Right ventricle myocardium superior (tissue), 1 donor: ENCODE measurements at regions not wholly inside any gene's neighbourhood (a gene's known extent, or its start where the extent isn't known, plus 50 kb on each side); places are given as distances from the start of the nearest gene placed in this dataset.
"Not testable (repeated sequence)": the region's sequence is repeated elsewhere in the genome, so short reads cannot be mapped to it uniquely, and the experiment has no call there.

ENCODE experiments used
- ATAC-seq: fragments of 200-7000 bp; cut with Tn5 transposase; one replicate; pipeline ENCODE4 v1.9.1; 2020; ENCODE audit warnings: mild to moderate bottlenecking; ENCODE audit not compliant: poor library complexity
- DNase-seq: peaks from one replicate; pipeline ENCODE4 v3.0.0-alpha.2; 2020
- intact Hi-C: fragments of 100-400 bp; cut with DNase I; formaldehyde crosslinking; loops from one replicate; pipeline ENCODE4 v1.11.2; 2022
- donor health status: DM: no; HTN: yes; CAD: no; lungs with severe emphysema.

DNA sequence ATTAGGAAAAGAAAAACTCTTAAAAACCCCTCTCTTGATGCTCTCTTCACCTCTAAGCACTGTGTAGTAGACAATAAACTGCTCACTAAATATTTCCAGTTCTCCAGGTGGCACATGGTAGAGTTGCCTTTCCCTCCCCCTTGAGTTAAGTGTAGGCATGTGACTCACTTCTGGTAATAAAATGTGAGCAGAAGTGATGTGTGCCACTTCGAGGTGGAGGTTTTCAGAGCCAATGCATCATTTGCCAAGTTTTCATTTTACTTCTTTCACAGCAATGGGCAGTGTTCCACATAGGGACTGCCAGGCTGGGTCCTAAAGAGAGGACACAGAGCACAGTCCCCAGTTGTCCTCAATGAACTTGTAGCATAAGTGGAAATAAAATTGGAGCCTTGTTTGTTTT lies 131.6 kb upstream of the NPY start:
- no peak for ATAC-seq
- no peak for DNase-seq
- intact Hi-C loops, result no loop called here

DNA sequence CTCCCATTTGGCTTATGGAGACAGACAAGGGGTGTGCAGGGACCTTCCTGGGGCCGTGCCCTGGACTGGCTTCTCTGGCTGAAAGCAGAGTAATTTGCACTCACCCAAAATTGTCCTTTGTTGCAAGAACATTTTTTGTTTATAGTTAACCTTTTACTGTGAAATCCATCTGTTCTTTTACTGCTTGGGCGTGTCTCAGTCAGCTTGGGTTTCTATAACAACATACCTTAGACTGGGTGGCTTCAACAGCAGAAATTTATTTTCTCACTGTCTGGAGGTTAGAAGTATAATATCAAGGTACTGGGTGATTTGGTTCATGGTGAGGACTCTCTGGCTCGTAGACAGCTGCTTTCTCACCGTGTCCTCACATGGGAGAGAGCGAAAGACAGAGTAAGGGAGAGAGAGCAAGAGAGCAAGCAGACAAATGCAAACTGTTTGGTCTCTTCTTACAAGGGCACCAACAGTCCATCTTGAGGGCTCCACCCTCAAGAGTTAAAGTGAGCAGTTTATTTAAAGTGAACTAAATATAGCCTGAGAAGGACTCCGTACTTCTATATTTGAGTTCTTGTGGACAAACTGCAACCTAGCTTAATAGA lies 131.0 kb upstream of the NPY start:
- no peak for ATAC-seq
- intact Hi-C loops, result no loop called here
- DNase-seq, result no peak

DNA sequence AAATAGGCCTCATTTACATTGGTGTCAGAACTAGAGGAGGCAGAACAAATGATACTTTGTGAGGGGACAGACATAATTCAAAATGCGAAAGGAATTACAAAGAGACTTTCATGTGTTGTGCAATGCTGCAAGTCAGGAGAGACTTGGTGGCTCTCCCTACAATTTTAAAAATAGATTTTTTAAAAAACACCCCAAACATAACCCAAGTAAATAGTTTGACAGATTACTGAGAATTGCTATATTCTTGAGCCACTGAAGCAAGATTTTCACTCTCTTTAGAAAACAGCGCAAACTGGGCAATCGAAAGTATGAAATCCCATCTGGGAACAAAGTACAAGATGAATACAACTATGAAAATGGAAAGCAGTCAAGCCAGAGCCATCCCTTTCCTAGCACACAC lies 126.3 kb upstream of the NPY start:
- ATAC-seq, result no peak
- no peak for DNase-seq
- intact Hi-C loops, result loop anchor here (1.0 kb wide), 1 partner anchor 9 kb away; no protein-coding TSS in a partner anchor

DNA sequence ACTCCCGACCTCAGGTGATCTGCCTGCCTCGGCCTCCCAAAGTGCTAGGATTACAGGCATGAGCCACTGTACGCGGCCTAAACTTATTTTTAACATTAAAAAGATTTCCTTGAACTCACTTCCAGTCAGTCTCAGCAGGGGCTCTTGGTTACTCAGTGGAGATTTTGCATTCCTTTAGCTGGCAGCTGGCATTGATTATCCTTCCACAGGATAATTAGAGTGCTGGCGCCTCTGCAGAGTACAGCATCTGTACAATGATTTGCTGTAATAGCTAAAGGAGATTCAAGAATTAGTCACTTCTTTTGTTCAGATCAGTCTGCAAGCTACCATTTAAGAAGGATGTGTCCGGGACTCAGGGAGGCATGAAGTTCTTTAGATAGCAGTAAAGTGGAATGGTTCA lies 125.0 kb upstream of the NPY start:
- intact Hi-C loops, result no loop called here
- ATAC-seq (no peak), DNase-seq (no peak)

DNA sequence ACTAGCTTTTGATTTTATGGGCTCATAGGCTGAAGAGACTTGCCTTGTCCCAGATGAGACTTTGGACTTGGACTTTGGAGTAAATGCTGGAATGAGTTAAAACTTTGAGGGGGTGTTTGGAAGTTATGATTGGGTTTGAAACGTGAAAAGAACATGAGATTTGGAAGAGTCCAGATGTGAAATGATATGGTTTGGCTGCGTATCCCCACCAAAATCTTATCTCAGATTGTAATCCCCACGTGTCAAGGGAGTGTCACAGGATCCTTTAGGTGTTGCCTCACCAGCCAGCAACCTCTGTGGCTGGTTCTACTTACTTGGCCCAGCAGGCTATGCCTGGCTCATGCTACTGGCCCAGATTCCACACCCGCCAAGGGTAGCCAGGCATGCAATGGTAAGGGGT lies 119.6 kb upstream of the NPY start:
- intact Hi-C loops, result no loop called here
- no peak for DNase-seq

DNA sequence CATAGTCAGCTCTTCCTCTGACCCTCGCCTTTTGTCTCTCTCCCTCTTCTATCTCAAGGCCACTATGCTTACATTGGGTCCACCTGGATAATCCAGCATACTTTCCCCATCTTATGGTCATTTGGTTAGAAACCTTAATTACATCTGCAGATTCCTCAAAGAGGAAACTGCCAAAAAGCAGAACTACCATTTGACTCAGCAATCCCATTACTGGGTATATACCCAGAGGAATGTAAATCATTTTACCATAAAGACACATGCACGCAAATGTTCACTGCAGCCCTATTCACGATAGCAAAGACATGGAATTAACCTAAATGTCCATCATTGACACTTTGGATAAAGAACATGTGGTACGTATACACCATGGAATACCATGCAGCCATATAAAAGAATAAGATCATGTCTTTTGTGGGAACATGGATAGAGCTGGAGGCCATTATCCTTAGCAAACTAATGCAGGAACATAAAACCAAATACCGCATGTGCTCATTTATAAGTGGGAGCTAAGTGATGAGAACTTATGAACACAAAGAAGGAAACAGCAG lies 114.8 kb upstream of the NPY start:
- intact Hi-C loops, result no loop called here
- no peak for ATAC-seq
- DNase-seq, result no peak

More for the DNA sequence above, 119.6 kb upstream of the NPY start:
- no peak for ATAC-seq

DNA sequence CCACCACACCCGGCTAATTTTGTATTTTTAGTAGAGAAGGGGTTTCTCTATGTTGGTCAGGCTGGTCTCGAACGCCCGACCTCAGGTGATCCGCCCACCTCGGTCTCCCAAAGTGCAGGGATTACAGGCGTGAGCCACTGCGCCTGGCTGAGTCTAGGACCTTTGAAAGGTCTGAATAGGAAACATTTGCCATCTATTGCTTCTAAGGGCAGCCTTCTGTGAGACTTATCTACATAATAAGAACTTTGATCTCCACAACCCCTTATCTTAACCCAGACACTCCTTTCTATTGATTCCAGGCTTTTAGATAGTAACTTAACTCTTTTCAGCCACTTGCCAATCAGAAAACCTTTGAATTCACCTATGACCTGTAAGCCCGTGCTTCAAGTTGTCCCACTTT lies 112.0 kb upstream of the NPY start:
- intact Hi-C loops, ATAC-seq, DNase-seq: not testable (repeated sequence)

DNA sequence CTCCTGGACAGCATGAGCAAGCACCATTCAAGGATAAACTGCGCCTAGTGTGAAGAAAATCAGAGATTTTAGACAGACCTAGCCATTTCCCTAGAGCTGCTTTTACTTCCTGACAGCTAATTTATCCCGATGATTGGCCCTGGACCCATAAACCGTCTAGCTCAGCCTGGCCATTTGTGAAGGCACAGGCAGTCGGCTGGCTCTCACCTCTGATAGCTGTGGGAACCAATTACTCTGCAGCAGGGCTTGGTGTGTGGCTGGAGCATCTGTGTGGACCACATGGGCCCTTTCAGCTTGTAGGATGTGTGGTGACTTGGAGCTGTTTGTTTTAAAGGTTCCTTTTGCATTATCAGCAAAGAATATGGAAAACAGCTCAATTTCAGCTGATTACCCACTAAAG lies 111.1 kb upstream of the NPY start:
- intact Hi-C loops, result no loop called here
- ATAC-seq, result no peak

DNA sequence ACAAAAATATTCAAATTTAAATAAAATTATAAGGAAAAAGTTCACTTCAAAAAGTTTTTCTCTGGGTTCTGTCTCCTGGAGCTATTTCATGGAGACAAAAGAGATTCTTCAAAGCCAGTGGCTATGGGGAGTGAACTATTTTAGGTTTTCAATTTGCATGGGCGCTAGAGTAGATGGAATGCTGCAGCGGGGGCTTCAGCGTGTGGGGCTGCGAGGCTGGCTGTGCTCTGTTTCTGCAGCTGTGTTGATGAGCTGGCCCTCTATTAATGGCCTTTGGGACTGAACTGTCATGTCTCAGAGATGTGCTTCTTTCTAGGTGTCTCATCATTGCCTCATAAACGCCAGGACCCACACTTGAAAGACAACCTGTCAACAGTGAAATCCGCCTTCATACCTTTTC lies 108.4 kb upstream of the NPY start:
- DNase-seq (no peak), ATAC-seq (no peak)
- intact Hi-C loops, result no loop called here

More for the DNA sequence above, 111.1 kb upstream of the NPY start:
- DNase-seq, result no peak

DNA sequence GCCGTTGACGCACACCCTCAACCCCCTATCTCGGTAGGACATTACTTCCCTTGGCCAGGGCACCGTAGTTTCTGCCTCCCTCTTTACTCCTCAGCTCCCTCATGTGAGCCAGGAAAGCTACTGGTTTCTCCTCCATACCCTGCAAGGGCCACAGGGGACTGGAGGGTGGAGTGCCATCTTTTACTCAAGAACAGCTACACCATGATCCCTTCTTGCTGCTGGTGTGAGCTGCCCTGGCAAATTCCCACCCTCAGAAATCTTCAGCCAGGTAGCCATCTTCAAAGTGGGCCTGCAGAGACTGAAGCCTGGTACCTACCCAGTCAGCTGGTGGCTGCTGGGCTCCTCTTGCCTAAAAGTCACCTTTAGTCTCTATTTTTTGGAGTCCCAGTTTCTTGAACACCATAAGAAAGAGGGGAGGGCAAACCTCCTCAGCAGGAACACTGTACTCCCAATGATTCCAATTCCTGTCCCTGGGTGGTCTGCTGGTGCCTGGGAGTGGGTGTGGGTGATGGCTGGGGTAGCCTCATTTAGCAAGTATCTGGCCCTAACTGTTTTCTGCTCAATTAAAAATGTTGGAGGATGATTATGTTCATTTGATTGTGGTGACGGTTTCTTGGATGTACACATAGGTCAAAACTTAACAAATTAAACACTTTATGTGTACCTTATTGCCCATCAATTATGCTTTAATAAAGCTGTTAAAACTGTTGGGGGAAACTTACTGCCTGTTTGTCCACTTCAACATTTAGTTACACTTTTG lies 105.0 kb upstream of the NPY start:
- ATAC-seq (no peak), DNase-seq (no peak)
- intact Hi-C loops, result no loop called here

DNA sequence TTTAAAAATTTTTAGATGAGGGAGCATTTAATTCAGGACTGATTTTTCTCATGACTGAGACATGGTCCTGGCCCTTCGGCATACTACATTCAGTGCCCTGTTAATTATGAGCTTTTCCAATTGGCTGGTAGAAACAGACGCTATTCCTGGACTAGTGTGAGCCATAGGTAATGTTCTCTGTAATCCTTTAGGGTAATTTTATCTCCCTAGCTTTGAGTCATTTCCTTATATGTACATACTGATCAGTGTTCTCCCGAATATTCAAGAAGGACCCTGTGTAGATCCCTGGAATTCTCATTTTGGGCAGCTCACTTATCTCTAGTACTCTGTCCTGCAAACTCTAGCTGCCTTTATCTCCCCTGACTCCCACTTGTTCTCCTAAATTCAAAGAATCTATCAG lies 92.6 kb upstream of the NPY start:
- intact Hi-C loops, result no loop called here
- ATAC-seq (no peak), DNase-seq (no peak)

DNA sequence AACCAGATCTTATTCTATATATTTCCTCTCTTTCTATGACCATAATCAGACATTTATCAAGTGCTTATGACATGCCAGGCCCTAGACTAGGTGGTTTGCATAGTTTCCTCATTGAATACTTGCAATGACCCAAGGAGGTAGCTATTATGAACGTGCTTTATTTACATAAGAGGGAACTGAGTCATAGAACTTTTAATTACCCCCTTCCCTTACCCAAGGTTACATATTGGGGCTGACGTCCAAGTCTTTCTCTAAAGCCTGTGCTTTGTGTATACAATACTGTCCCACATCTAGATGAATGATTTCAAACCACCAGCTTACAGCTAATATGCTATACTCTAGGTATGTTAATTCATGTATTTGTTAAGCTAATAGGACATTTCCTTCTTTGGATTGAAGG lies 91.9 kb upstream of the NPY start:
- intact Hi-C loops, result no loop called here
- DNase-seq, result no peak
- ATAC-seq, result no peak

DNA sequence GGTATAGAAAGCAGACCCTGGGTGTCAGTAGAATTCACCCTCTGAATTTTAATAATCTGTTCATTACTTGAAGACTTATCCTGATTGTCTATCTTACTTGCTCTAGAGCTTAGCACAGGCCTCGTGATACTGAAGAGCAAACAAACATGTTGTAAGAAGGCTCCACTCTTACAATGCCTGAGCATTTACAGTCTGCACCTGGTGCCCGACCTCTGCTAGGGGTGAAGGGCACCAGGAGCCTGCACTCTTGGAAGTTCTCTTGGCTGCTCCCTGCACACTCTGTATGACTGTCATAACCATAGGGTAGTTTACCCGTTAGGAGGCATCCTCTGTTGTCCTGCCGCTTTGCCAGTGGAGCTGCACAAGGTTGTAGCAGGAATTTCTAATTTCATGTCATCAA lies 91.3 kb upstream of the NPY start:
- DNase-seq (no peak), ATAC-seq (no peak)
- intact Hi-C loops, result no loop called here

DNA sequence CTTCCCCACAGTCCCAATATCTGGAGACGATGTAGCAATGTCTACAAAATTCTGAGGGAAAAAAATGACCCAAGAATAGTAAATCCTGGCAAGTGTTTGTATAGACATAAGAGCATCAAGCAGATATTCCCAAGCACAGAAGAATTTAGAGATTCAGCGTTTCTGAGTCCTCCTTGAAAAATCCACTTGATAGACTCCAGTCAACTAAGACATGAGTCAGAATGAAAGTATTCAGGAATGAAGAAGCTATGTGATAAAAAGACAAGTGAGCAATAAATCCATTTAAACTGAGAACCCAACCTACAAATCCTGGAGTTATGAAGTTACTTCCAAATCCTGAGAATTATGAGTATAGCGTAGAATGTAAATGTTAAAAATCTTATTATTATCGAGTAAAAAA lies 86.1 kb upstream of the NPY start:
- ATAC-seq, result no peak
- intact Hi-C loops, result no loop called here
- DNase-seq, result no peak

DNA sequence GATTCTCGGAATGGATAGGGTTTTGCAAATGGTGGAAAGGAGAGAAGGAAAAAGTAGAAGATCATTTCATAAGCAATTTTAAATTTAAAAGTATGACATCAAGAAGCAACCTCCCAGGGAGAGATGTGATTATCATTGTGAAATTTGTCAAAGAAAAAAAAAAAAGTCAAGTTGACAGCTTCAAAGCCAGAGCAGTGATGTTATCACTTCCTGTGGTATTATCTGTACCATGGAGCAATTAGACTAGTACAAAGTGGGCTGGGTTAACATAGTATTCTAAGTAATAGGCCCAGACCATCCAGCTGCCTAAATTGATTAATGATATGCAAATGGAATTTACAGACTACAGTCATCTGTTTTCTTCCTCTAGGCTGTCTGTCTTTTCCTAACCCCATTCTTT lies 84.0 kb upstream of the NPY start:
- intact Hi-C loops, result no loop called here

DNA sequence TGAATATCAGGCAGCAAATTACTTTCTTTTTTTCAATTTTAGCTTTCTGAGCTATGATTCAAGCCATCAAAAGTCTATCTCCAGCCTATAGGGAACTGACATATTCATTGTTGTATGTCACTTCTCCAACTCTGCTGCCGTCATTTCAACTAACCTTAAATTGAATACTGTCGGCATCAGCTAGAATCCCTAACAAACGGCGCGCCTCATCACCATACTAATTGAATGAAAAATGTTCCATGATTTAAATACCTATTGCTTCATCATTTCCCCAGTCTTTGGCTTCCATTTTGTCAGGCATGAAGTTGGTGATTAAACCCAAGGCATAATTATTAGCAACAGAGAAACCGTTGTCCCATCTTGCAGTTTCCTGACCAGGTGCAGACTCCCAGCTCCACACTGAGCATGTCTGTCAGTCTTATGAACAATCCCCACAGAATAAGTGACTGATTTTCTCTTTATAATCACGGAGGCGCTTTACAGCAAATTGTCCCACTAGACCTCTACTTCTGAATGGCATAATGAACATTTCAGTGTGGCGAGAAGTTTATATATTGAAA lies 83.5 kb upstream of the NPY start:
- ATAC-seq, result no peak
- no peak for DNase-seq
- intact Hi-C loops, result no loop called here

More for the DNA sequence above, 84.0 kb upstream of the NPY start:
- DNase-seq, result no peak
- no peak for ATAC-seq

DNA sequence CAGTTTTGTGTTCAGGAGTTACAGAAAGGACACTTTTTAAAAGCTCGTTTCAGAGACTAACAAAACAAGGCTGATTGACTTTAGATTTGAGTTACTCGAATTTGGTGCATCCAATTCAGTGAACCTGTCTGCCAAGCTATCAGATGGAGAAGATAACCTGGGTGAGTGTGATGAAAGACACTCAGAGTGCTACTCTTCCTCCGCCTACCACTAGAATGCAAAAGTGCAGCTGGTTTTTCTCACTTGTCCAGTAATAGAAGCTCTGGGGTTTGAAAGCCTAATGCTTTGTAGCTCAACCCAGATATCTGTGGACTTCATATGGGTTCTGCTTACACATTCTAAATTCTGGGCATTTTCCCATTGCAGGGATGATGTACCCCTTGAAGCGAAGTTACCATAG lies 82.8 kb upstream of the NPY start:
- no peak for ATAC-seq
- no peak for DNase-seq
- intact Hi-C loops, result no loop called here

DNA sequence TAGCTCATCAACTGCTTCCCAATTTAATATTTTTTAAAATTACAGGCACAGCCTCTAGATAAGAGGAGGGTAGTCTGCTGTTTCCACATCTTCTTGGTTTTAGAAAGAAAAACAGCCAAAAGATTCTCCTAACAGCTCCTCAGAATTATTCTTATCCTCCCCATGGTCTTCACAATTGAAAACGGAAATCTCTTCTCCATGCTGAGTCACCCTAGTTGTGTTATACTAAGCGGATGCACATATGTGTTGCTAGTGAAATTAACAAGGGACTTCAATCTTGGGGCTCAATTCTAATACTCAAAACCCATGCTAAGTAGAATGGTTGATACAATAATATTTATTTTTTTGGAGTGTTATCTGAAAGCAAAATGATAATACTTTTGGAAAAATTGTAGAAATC lies 71.9 kb upstream of the NPY start:
- intact Hi-C loops, result no loop called here
- ATAC-seq (no peak), DNase-seq (no peak)

DNA sequence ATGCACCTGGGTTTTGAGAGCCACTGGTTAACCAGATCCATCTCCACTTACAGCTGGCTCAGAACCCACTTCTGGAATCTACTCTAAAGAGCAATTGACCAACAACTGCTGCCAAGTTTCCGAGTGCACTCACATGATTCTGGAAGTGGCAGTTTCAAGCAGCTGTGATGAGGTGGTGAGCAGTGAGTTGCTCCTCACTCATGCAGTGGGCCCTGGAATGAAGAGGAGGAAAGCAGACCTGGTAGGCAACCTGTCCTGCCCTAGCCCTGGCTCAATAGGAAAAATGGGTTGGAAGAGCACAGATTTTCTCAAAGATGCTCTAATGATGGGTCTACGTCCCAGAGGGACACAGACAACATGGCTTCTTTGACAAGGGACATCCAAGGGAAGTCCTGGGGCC lies 70.7 kb upstream of the NPY start:
- ATAC-seq (no peak), DNase-seq (no peak)
- intact Hi-C loops, result no loop called here

DNA sequence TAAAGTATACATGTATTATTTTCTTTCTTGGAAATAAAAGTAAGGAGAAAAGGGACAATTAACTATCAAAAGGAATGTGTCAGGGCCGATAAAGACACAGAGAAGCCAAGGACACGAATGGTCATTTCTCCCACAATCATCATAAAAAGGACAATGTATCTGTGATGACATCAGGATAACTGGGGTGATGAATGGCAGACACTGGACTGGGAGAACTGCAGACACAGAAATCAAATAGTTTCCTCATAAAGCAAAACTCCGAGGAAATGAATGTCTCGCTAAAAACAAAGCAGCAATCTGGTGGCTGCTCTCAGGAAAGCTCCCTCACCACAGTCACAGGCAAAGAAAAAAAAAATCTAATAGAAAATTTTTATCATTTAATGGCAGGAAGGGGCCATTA lies 69.3 kb upstream of the NPY start:
- DNase-seq, result no peak
- intact Hi-C loops, result no loop called here
- no peak for ATAC-seq
